Thyroid gland (tissue), 4 donors: ENCODE measurements at regions not wholly inside any gene's neighbourhood (a gene's known extent, or its start where the extent isn't known, plus 50 kb on each side); places are given as distances from the start of the nearest gene placed in this dataset.

Experiments
- CTCF ChIP-seq, 6 experiments: fragments of 200-600 bp in 3 of 6; fragments of 450-650 bp in 3 of 6; sonication (generic) in 3 of 6; IDR thresholded peaks; one replicate each; pipeline ENCODE4 v1.5.1; 2016 to 2019; ENCODE audit warnings: antibody characterized with exemption in 6 of 6, mild to moderate bottlenecking in 2 of 6, inconsistent platforms in 1 of 6, moderate library complexity in 1 of 6
- POLR2A ChIP-seq, 2 donors: fragments of 450-650 bp; IDR thresholded peaks; one replicate each; pipeline ENCODE4 v1.6.1; 2017; ENCODE audit warnings: antibody characterized with exemption in 2 of 2, mild to moderate bottlenecking in 2 of 2, moderate library complexity in 1 of 2

GRCh38 chr7:118492466-118492865 lies 268.0 kb downstream of the ANKRD7 start:
- no peak for TF ChIP-seq CTCF (IDR thresholded peaks at IDR 0.05)
- TF ChIP-seq POLR2A (IDR thresholded peaks at IDR 0.05) = no peak
